ENCODE measurements at regions not wholly inside any gene's neighbourhood (a gene's known extent, or its start where the extent isn't known, plus 50 kb on each side); places are given as distances from the start of the nearest gene placed in this dataset.

DNA sequence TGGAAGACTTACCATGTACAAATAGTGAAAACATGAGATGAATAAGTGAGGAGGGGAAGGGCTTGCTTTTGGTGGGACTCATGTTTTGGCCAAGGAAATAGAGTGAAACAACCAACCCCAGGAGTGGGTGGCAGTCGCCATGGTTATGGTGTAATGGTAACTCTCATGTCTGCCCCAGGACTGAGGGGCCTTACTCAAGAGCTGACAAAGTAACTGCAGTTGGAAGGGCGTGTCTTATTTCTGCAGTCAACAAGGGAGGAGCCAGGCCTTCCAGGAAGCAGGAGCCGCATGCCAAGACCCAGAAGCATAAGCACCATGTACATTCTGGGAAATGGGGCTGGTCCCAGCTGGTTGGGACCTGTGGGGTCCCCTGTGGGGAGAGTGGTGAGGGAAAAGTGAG, 108.5 kb downstream of the UNC5CL start:
- intact Hi-C loops (cut with DNase I) = no loop called here
- Histone ChIP-seq H3K36me3 (no peaks in the 10 kb centered on the region), H3K27me3 (no peaks in the 10 kb centered on the region), H3K9me3 (no peaks in the 10 kb centered on the region), H3K4me3 (no peak overlapping the region), H3K4me1 (no peaks in the 10 kb centered on the region), H3K27ac (no peak overlapping the region)
- 90% methylated on average over 2 of the region's 3 CpGs for WGBS (ENCODE audit: insufficient coverage, low coverage, low lambda C conversion rate, missing lambda C conversion rate)
- no peak for ATAC-seq
- no peak for TF ChIP-seq CTCF (IDR thresholded peaks at IDR 0.05)
- no peak for TF ChIP-seq POLR2A (IDR thresholded peaks at IDR 0.05)
- no peak for DNase-seq

- H3K36me3 ChIP-seq = no peaks in the 10 kb centered on the region
- TF ChIP-seq POLR2A (IDR thresholded peaks at IDR 0.05) (no peak), CTCF (IDR thresholded peaks at IDR 0.05) (no peak)
- no peak for DNase-seq
- H3K27me3 ChIP-seq = no peaks in the 10 kb centered on the region
- no peaks in the 10 kb centered on the region for H3K4me1 ChIP-seq
- intact Hi-C loops (cut with DNase I) = no loop called here
- H3K27ac ChIP-seq = no peak overlapping the region
- H3K4me3 ChIP-seq = no peak overlapping the region
- H3K9me3 ChIP-seq = no peaks in the 10 kb centered on the region
- no peak for ATAC-seq
- WGBS (ENCODE audit: insufficient coverage, low coverage, low lambda C conversion rate, missing lambda C conversion rate) = 86% methylated on average over 1 of the region's 1 CpG
Measured at GRCh38 chr6:40930045-40930444, 109.0 kb downstream of the UNC5CL start.

- Histone ChIP-seq H3K27me3 (no peaks in the 10 kb centered on the region), H3K36me3 (no peaks in the 10 kb centered on the region), H3K27ac (no peak overlapping the region), H3K4me1 (no peaks in the 10 kb centered on the region), H3K9me3 (no peaks in the 10 kb centered on the region), H3K4me3 (no peak overlapping the region)
- DNase-seq (no peak), ATAC-seq (no peak)
- intact Hi-C loops (cut with DNase I) = no loop called here
- TF ChIP-seq CTCF (IDR thresholded peaks at IDR 0.05) (no peak), POLR2A (IDR thresholded peaks at IDR 0.05) (no peak)
- 56% methylated on average over 3 of the region's 3 CpGs for WGBS (ENCODE audit: insufficient coverage, low coverage, low lambda C conversion rate, missing lambda C conversion rate)
Measured at GRCh38 chr6:40929176-40929575, 109.8 kb downstream of the UNC5CL start.

DNA sequence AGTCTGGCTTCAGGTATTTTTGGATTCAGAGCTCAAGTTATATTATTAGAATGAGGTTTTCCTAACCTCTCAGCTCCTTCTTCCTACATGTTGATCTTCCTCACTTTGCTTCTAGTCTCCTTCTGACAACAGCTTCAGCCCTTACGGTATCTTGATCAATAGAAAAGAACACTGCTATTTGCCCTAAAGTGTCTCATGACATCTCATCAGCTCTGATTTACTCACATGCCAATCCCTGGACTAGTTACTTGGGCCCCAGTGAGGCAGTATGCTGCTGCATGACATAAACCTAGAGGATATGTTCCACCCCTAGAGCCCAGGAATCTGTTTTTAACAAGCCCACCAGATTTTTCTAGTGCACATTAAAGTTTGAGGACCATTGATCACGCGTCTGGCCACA, 110.3 kb downstream of the UNC5CL start:
- Histone ChIP-seq H3K36me3 (no peaks in the 10 kb centered on the region), H3K4me3 (no peak overlapping the region), H3K4me1 (no peaks in the 10 kb centered on the region), H3K9me3 (no peaks in the 10 kb centered on the region), H3K27ac (no peak overlapping the region), H3K27me3 (no peaks in the 10 kb centered on the region)
- DNase-seq = no peak
- intact Hi-C loops (cut with DNase I) = no loop called here
- no peak for ATAC-seq
- TF ChIP-seq CTCF (IDR thresholded peaks at IDR 0.05) = no peak
- 76% methylated on average over 3 of the region's 3 CpGs for WGBS (ENCODE audit: insufficient coverage, low coverage, low lambda C conversion rate, missing lambda C conversion rate)

GRCh38 chr6:40928307-40928706, 110.7 kb downstream of the UNC5CL start:
- ATAC-seq = no peak
- DNase-seq = no peak
- intact Hi-C loops (cut with DNase I) = no loop called here
- TF ChIP-seq CTCF (IDR thresholded peaks at IDR 0.05) (no peak), POLR2A (IDR thresholded peaks at IDR 0.05) (no peak)
- 71% methylated on average over 1 of the region's 1 CpG for WGBS (ENCODE audit: insufficient coverage, low coverage, low lambda C conversion rate, missing lambda C conversion rate)
- no peak overlapping the region for H3K4me3 ChIP-seq
- H3K4me1 ChIP-seq = no peaks in the 10 kb centered on the region
- H3K9me3 ChIP-seq = no peaks in the 10 kb centered on the region
- H3K27ac ChIP-seq = no peak overlapping the region
- no peaks in the 10 kb centered on the region for H3K27me3 ChIP-seq
- no peaks in the 10 kb centered on the region for H3K36me3 ChIP-seq

Measured in right lobe of liver (tissue), 6 donors.